B cell (primary cell): ENCODE measurements at regions not wholly inside any gene's neighbourhood (a gene's known extent, or its start where the extent isn't known, plus 50 kb on each side); places are given as distances from the start of the nearest gene placed in this dataset.

Experiments used
- ATAC-seq: fragments of 200-7000 bp; cut with Tn5 transposase; one replicate; pipeline ENCODE4 v1.10.0; 2021; ENCODE audit warnings: low read depth, mild to moderate bottlenecking, moderate number of reproducible peaks, moderate library complexity
- CTCF ChIA-PET: fragments of 350-600 bp; sonication (Branson Sonifier 250); formaldehyde crosslinking; loops from one replicate; lab custom pipeline; 2021; ENCODE audit warnings: antibody characterized with exemption, inconsistent platforms; lab: Charles Lee
- POLR2A ChIA-PET: fragments of 350-600 bp; sonication (Branson Sonifier 250); formaldehyde crosslinking; loops from one replicate; lab custom pipeline; 2021; ENCODE audit warnings: antibody characterized with exemption; lab: Charles Lee
- DNase-seq: peaks from one replicate; pipeline ENCODE4 v3.0.0; 2013
- H2AFZ ChIP-seq: 2 replicates; pipeline ENCODE4 v1.6.1; 2012; ENCODE audit warnings: mild to moderate bottlenecking, low read depth, low read length; ENCODE audit not compliant: insufficient read depth, poor library complexity, severe bottlenecking
- H3K27ac ChIP-seq, 2 donors: 1 replicate in 1 of 2; 2 replicates in 1 of 2; pipeline ENCODE4 v1.5.1; 2012 to 2013; ENCODE audit warnings: low read length in 2 of 2, mild to moderate bottlenecking in 2 of 2, moderate library complexity in 1 of 2
- H3K27me3 ChIP-seq, 4 experiments: fragments of 200-600 bp in 1 of 4; sonication (generic) in 1 of 4; replicated peaks in 1 of 4; 1 replicate in 2 of 4; 2 replicates in 2 of 4; pipeline versions ENCODE4 v1.6.1 to v1.7.0; 2013 to 2016; ENCODE audit warnings: low read length in 3 of 4, mild to moderate bottlenecking in 2 of 4, mixed read lengths in 1 of 4, moderate library complexity in 1 of 4; ENCODE audit not compliant: insufficient read depth in 4 of 4, control insufficient read depth in 3 of 4; ENCODE audit errors: control extremely low read depth in 1 of 4
- H3K36me3 ChIP-seq, 2 experiments: replicated peaks in 1 of 2; 1 replicate in 1 of 2; 2 replicates in 1 of 2; pipeline versions ENCODE4 v1.6.1 to v1.7.1; 2013; ENCODE audit warnings: low read length in 1 of 2; ENCODE audit not compliant: insufficient read depth in 2 of 2, control insufficient read depth in 1 of 2; ENCODE audit errors: control extremely low read depth in 1 of 2, extremely low read depth in 1 of 2
- H3K4me1 ChIP-seq, 2 donors: fragments of 200-600 bp in 1 of 2; sonication (generic) in 1 of 2; 1 replicate in 1 of 2; 2 replicates in 1 of 2; pipeline versions ENCODE4 v1.5.1 to v1.6.1; 2013 to 2017; ENCODE audit warnings: low read length in 2 of 2; ENCODE audit not compliant: control insufficient read depth in 2 of 2, insufficient read depth in 2 of 2
- H3K4me2 ChIP-seq: replicated peaks from 2 replicates; pipeline ENCODE3; 2012; ENCODE audit warnings: mild to moderate bottlenecking, low read depth, low read length; ENCODE audit not compliant: poor library complexity, severe bottlenecking
- H3K4me3 ChIP-seq, 5 experiments: fragments of 200-600 bp in 1 of 5; sonication (generic) in 1 of 5; 1 replicate in 3 of 5; 2 replicates in 2 of 5; pipeline versions ENCODE4 v1.5.1 to v1.7.0; 2011 to 2016; ENCODE audit warnings: low read length in 4 of 5, mild to moderate bottlenecking in 4 of 5, low read depth in 2 of 5, control low read depth in 1 of 5, moderate library complexity in 1 of 5; ENCODE audit not compliant: insufficient read depth in 1 of 5; ENCODE audit errors: control extremely low read depth in 1 of 5, extremely low read depth in 1 of 5
- H3K79me2 ChIP-seq: fragments of 200-600 bp; sonication (generic); one replicate; pipeline ENCODE4 v1.6.0; 2016; ENCODE audit warnings: low read length; ENCODE audit not compliant: control insufficient read depth, insufficient read depth
- H3K9ac ChIP-seq: fragments of 200-600 bp; sonication (generic); 2 replicates; pipeline ENCODE4 v1.6.1; 2017; ENCODE audit warnings: mild to moderate bottlenecking, low read length, moderate library complexity
- H3K9me3 ChIP-seq, 3 donors: one replicate each; pipeline versions ENCODE4 v1.6.1 to v1.7.1; 2013; ENCODE audit warnings: low read length in 2 of 3; ENCODE audit not compliant: control insufficient read depth in 2 of 3, insufficient read depth in 1 of 3; ENCODE audit errors: control extremely low read depth in 1 of 3
- H4K20me1 ChIP-seq: 2 replicates; pipeline ENCODE4 v1.6.0; 2012; ENCODE audit warnings: mild to moderate bottlenecking, low read length; ENCODE audit not compliant: insufficient read depth, control insufficient read depth, poor library complexity, severe bottlenecking
- H3K27ac Mint-ChIP-seq: one replicate; pipeline ENCODE4 v1.8.0; 2021; ENCODE audit warnings: mixed read lengths
- H3K27me3 Mint-ChIP-seq: one replicate; pipeline ENCODE4 v1.8.0; 2021; ENCODE audit warnings: mixed read lengths
- H3K4me1 Mint-ChIP-seq: one replicate; pipeline ENCODE4 v1.8.0; 2021; ENCODE audit warnings: mixed read lengths
- H3K4me3 Mint-ChIP-seq: one replicate; pipeline ENCODE4 v1.8.0; 2021; ENCODE audit warnings: mixed read lengths
- H3K9me3 Mint-ChIP-seq: one replicate; pipeline ENCODE4 v1.8.0; 2022; ENCODE audit warnings: mixed read lengths; ENCODE audit not compliant: insufficient read depth
- EZH2 ChIP-seq: IDR thresholded peaks from 2 replicates; pipeline ENCODE4 v1.6.1; 2012; ENCODE audit warnings: borderline replicate concordance, low read depth, mild to moderate bottlenecking, moderate library complexity, low read length; ENCODE audit not compliant: insufficient read depth, poor library complexity, severe bottlenecking
- WGBS: methylation state at CpG from one replicate; pipeline ENCODE4 v1.1.5; 2013; ENCODE audit warnings: missing lambda C conversion rate; ENCODE audit not compliant: insufficient coverage; 5-methylcytosine and 5-hydroxymethylcytosine counted together
- intact Hi-C: fragments of 100-400 bp; cut with micrococcal nuclease; formaldehyde crosslinking; loops from one replicate; pipeline ENCODE4 v1.10.0; 2022
- TF ChIP-seq, protein P1 (sequence below): fragments of 200-600 bp; IDR thresholded peaks from one replicate; pipeline ENCODE4 v1.8.0; 2022; ENCODE audit warnings: antibody characterized with exemption, mild to moderate bottlenecking

DNA sequence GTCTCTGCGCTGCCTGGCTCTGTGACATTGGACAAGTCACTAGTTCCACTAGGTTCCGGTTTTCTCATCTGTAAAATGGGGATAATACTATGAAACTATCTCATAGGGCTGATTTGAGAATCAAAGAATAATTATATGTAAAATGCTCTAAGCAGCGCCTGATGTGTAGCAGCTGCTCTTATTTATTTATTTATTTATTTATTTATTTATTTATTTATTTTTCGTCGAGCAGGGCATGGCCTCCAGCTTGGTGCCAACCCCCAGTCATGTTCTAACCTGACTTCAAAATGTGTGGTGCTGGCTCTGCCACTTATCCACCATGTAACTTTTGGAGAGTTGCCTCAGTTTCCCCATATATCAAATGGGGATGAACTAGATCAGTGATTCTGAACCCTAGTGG, 93.5 kb upstream of the GSC start:
- H3K4me2 ChIP-seq: no peak overlapping the region
- peaks cover 0 to 17% (median 0%) of the 10 kb centered on the region in 4 experiments for H3K27me3 ChIP-seq
- ATAC-seq (no peak), DNase-seq (no peak)
- H3K4me3 Mint-ChIP-seq: no peak overlapping the region
- peaks cover 0 to 11% (median 0%) of the 10 kb centered on the region in 3 donors for H3K9me3 ChIP-seq
- TF ChIP-seq, protein P1, sequence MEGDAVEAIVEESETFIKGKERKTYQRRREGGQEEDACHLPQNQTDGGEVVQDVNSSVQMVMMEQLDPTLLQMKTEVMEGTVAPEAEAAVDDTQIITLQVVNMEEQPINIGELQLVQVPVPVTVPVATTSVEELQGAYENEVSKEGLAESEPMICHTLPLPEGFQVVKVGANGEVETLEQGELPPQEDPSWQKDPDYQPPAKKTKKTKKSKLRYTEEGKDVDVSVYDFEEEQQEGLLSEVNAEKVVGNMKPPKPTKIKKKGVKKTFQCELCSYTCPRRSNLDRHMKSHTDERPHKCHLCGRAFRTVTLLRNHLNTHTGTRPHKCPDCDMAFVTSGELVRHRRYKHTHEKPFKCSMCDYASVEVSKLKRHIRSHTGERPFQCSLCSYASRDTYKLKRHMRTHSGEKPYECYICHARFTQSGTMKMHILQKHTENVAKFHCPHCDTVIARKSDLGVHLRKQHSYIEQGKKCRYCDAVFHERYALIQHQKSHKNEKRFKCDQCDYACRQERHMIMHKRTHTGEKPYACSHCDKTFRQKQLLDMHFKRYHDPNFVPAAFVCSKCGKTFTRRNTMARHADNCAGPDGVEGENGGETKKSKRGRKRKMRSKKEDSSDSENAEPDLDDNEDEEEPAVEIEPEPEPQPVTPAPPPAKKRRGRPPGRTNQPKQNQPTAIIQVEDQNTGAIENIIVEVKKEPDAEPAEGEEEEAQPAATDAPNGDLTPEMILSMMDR: no peak
- TF ChIP-seq EZH2: no peak
- no peaks in the 10 kb centered on the region for H4K20me1 ChIP-seq
- H2AFZ ChIP-seq: no peak overlapping the region
- H3K27ac ChIP-seq: no peak overlapping the region
- CTCF ChIA-PET: no interaction called here
- POLR2A ChIA-PET: no interaction called here
- H3K4me1 ChIP-seq: no peaks in the 10 kb centered on the region
- H3K36me3 ChIP-seq: no peaks in the 10 kb centered on the region
- no peaks in the 10 kb centered on the region for H3K9me3 Mint-ChIP-seq
- intact Hi-C loops: no loop called here
- WGBS: no CpG with 5 or more reads among the region's 5 CpGs
- no peak overlapping the region for H3K4me3 ChIP-seq
- H3K9ac ChIP-seq: no peak overlapping the region
- no peaks in the 10 kb centered on the region for H3K4me1 Mint-ChIP-seq
- H3K27ac Mint-ChIP-seq: no peak overlapping the region
- peaks cover 41% of the 10 kb centered on the region for H3K27me3 Mint-ChIP-seq
- no peaks in the 10 kb centered on the region for H3K79me2 ChIP-seq

- Histone ChIP-seq H3K27me3 (peaks cover 0 to 14% (median 0%) of the 10 kb centered on the region in 4 experiments), H2AFZ (no peak overlapping the region), H3K9me3 (peaks cover 0 to 9% (median 6%) of the 10 kb centered on the region in 3 donors), H3K36me3 (no peaks in the 10 kb centered on the region), H3K9ac (no peak overlapping the region), H3K4me3 (no peak overlapping the region), H3K4me1 (no peaks in the 10 kb centered on the region), H4K20me1 (no peaks in the 10 kb centered on the region), H3K27ac (no peak overlapping the region), H3K79me2 (no peaks in the 10 kb centered on the region), H3K4me2 (no peak overlapping the region)
- H3K4me3 Mint-ChIP-seq: no peak overlapping the region
- no peak for ATAC-seq
- ChIA-PET CTCF (no interaction called here), POLR2A (no interaction called here)
- H3K27me3 Mint-ChIP-seq: peaks cover 38% of the 10 kb centered on the region
- intact Hi-C loops: no loop called here
- H3K4me1 Mint-ChIP-seq: no peaks in the 10 kb centered on the region
- 85% methylated on average over 4 of the region's 5 CpGs for WGBS
- no peak for DNase-seq
- H3K27ac Mint-ChIP-seq: no peak overlapping the region
- peaks cover 2% of the 10 kb centered on the region for H3K9me3 Mint-ChIP-seq
- TF ChIP-seq EZH2: no peak
- TF ChIP-seq, protein P1: no peak
Measured at GRCh38 chr14:94857950-94858349, 88.0 kb upstream of the GSC start.
